ENCODE measurements at regions not wholly inside any gene's neighbourhood (a gene's known extent, or its start where the extent isn't known, plus 50 kb on each side); places are given as distances from the start of the nearest gene placed in this dataset.

- no peak for DNase-seq
These were observed 527.1 kb downstream of the QKI start for GRCh38 chr6:163941624-163941976.

- DNase-seq = no peak
These were observed 526.4 kb downstream of the QKI start for GRCh38 chr6:163940705-163941623.

- DNase-seq = no peak
These were observed 522.6 kb downstream of the QKI start for GRCh38 chr6:163937071-163937470.

- no peak for DNase-seq
These were observed 520.7 kb downstream of the QKI start for GRCh38 chr6:163935158-163935762.

- DNase-seq = no peak
These were observed 515.5 kb downstream of the QKI start for GRCh38 chr6:163930012-163930411.

- no peak for DNase-seq
These were observed 515.0 kb downstream of the QKI start for GRCh38 chr6:163929538-163929937.

GRCh38 chr6:163926642-163927041 is 512.1 kb downstream of the QKI start:
- no peak for DNase-seq

- no peak for DNase-seq
These were observed 511.3 kb downstream of the QKI start for GRCh38 chr6:163925839-163926238.

- DNase-seq = no peak
These were observed 509.3 kb downstream of the QKI start for GRCh38 chr6:163923658-163924411.

- no peak for DNase-seq
These were observed 508.0 kb downstream of the QKI start for GRCh38 chr6:163922562-163922961.

GRCh38 chr6:163919652-163920051 is 505.1 kb downstream of the QKI start:
- DNase-seq = no peak

GRCh38 chr6:163916315-163917081 is 502.0 kb downstream of the QKI start:
- DNase-seq = no peak

- no peak for DNase-seq
These were observed 500.6 kb downstream of the QKI start for GRCh38 chr6:163915131-163915530.

GRCh38 chr6:163913045-163913444 is 498.5 kb downstream of the QKI start:
- DNase-seq = no peak

- no peak for DNase-seq
These were observed 491.6 kb downstream of the QKI start for GRCh38 chr6:163906006-163906710.

- DNase-seq = no peak
These were observed 489.7 kb downstream of the QKI start for GRCh38 chr6:163904186-163904585.

- DNase-seq = no peak
These were observed 489.0 kb downstream of the QKI start for GRCh38 chr6:163903541-163903940.

GRCh38 chr6:163902993-163903392 is 488.5 kb downstream of the QKI start:
- DNase-seq = no peak

GRCh38 chr6:163901681-163902080 is 487.2 kb downstream of the QKI start:
- DNase-seq = no peak

GRCh38 chr6:163900570-163900969 is 486.1 kb downstream of the QKI start:
- no peak for DNase-seq

GRCh38 chr6:163897669-163898068 is 483.2 kb downstream of the QKI start:
- DNase-seq = no peak

- DNase-seq = no peak
These were observed 482.5 kb downstream of the QKI start for GRCh38 chr6:163897030-163897429.

All from cerebellar nuclear complex (tissue), 1 donor.